Ovary (tissue), 3 donors: ENCODE measurements at regions not wholly inside any gene's neighbourhood (a gene's known extent, or its start where the extent isn't known, plus 50 kb on each side); places are given as distances from the start of the nearest gene placed in this dataset.

ENCODE experiments used
- CTCF ChIP-seq, 3 donors: fragments of 450-650 bp in 2 of 3; fragments of 200-600 bp in 1 of 3; IDR thresholded peaks; one replicate each; pipeline versions ENCODE4 v1.5.1 to v1.8.0; 2016 to 2022; ENCODE audit warnings: antibody characterized with exemption in 3 of 3, mild to moderate bottlenecking in 1 of 3
- EP300 ChIP-seq: sonication (generic); formaldehyde crosslinking; IDR thresholded peaks from one replicate; pipeline ENCODE4 v1.6.1; 2017; ENCODE audit warnings: antibody characterized with exemption
- POLR2A ChIP-seq: fragments of 450-650 bp; IDR thresholded peaks from one replicate; pipeline ENCODE4 v1.6.1; 2017; ENCODE audit warnings: antibody characterized with exemption, mild to moderate bottlenecking, moderate library complexity
- donor health status: DM: no; HTN: no; CAD: no.

GRCh38 chr5:157959370-157959769 lies 100.4 kb upstream of the CLINT1 start:
- TF ChIP-seq CTCF (IDR thresholded peaks at IDR 0.05) (no peak), POLR2A (no peak), EP300 (no peak)
